ENCODE measurements at regions not wholly inside any gene's neighbourhood (a gene's known extent, or its start where the extent isn't known, plus 50 kb on each side); places are given as distances from the start of the nearest gene placed in this dataset.

DNA sequence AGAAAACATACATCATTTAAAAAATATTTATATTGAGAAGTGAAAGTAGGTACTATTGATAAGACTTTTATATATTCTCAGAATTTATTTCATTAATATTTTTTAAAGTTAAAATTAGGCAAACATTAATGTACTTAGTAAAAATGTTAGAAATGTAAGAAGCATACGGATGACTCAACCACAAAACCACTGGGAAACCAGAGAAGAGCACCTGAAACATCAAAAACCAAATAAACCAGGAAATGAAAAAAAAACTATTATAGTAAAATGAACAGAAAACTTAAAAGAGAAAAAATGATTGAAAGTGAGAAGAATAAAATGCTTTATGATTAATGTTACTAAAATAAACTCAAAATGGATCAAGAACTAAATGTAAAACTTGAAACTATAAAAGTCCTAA is 233.2 kb upstream of the DAB2 start:
- TF ChIP-seq CTCF (IDR thresholded peaks at IDR 0.05; ENCODE audit: low read depth, low read length) (no peak), EZH2phosphoT487 (IDR thresholded peaks at IDR 0.05; ENCODE audit: low read depth) (no peak)

Measured in OCI-LY3 (cell line).